ENCODE measurements at regions not wholly inside any gene's neighbourhood (a gene's known extent, or its start where the extent isn't known, plus 50 kb on each side); places are given as distances from the start of the nearest gene placed in this dataset.
"Not testable (repeated sequence)": the region's sequence is repeated elsewhere in the genome, so short reads cannot be mapped to it uniquely, and the experiment has no call there.

DNA sequence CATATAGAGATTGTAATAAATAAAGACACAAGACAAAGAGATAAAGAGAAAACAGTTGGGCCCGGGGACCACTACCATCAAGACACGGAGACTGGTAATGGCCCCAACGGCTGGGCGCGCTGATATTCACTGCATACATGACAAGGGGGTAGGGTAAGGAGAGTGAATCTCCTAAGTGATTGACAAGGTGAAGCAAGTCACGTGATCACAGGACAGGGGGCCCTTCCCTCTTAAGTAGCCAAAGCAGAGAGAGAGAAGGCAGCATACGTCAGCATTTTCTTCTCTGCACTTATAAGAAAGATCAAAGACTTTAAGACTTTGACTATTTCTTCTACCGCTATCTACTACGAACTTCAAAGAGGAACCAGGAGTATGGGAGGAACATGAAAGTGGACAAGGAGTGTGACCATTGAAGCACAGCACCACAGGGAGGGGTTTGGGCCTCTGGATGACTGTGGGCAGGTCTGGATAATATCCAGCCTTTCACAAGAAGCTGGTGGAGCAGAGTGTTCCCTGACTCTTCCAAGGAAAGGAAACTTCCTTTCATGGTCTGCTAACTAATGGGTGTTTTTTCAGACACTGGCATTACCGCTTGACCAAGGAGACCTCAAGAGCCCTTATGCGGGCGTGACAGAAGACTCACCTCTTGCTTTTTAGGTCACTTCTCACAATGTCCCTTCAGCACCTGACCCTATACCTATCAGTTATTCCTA, 75.6 kb downstream of the MRPL39 start:
- DNase-seq (ENCODE audit: extremely low read depth, low read depth): not testable (repeated sequence)

DNA sequence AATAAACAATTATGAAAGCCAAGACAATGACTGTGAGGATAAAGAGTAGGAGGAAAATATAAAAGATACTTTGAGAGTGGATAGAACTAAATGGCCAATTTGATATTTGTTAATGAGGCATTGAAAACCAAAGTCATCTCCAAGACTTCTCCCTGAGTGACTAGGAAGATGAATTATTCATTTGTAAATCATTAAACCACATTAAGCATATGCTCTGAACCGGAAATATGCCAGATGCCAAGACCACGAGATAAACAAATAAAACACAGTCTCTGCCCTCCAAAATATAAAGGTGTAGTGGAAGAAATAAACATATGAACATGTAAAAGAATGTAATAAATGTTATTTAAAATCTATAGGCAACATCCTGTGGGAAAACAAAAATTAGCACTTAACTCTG, 78.8 kb downstream of the MRPL39 start:
- no peak for DNase-seq (ENCODE audit: extremely low read depth, low read depth)

GRCh38 chr21:25518491-25518911, 88.8 kb downstream of the MRPL39 start:
- no peak for DNase-seq (ENCODE audit: extremely low read depth, low read depth)

- DNase-seq (ENCODE audit: extremely low read depth, low read depth): no peak
These were observed 91.5 kb downstream of the MRPL39 start for GRCh38 chr21:25515484-25516405.

- DNase-seq (ENCODE audit: extremely low read depth, low read depth): no peak
These were observed 93.5 kb downstream of the MRPL39 start for GRCh38 chr21:25513810-25514209.

DNA sequence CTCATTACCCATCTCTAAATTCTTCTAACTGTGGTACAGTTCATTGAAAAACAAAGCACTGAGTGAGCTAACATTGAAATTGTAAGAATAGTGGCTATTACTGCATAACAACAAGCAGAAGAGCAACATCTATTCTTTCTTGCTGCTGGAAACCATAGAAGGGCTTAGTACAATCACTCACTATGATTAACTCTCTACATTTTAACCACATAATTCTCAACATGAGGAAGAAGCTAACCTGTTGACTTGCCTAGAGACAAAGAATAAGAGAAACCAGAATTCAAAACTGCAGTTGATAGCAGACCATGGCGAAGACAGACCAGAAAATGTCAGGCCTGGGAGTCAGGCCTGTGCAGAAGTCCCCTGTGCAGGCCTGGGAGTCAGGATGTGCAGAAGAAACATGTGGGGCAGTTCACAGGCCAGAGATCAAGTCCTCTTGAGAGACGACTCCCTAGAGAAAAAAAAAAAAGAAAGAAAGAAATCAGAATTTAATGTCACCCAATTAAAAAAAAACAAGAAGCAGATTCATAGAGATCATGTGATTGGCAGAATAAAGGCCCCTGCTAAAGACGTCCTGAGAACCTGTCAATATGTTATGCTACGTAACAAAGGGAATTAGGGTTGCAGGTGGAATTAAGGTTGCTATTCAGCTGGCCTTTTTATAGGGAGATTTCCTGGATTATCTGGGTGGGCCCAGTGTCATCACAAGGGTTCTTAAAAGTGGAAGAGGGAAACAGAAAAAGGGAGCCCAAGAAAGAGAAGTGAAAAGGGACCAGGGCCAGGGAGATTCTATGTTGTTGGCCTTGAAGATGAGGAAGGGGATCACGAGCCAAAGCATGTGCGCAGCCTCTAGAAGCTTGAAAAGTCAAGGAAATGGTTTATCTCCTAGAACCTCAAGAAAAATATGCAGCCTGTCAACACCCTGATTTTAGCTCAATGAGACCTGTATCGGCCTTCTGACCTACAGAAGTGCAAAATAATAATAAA, 94.9 kb downstream of the MRPL39 start:
- DNase-seq (ENCODE audit: extremely low read depth, low read depth): no peak

GRCh38 chr21:25509862-25510261, 97.4 kb downstream of the MRPL39 start:
- DNase-seq (ENCODE audit: extremely low read depth, low read depth): no peak

DNA sequence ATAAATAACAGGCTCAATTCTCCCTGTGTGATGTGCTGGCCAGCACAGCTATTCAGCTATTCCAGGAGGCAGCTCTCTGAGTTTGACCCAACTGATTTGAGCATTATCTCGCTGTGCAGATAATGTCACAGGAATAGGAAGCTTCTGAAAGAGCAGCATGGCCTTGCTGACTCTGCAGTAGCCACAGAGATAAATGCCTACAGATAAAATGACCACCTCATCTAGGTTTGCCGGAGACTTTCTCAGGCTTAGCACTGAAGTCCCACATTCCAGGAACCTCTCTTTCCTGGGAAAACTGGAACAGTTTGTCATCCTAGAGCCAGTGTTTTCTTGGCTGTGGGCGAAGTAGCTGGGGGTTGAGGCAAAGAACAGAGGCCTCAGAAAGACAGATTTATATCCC, 98.9 kb downstream of the MRPL39 start:
- DNase-seq (ENCODE audit: extremely low read depth, low read depth): no peak

- no peak for DNase-seq (ENCODE audit: extremely low read depth, low read depth)
These were observed 99.8 kb downstream of the MRPL39 start for GRCh38 chr21:25507522-25507921.

GRCh38 chr21:25506887-25507286, 100.4 kb downstream of the MRPL39 start:
- DNase-seq (ENCODE audit: extremely low read depth, low read depth): peak; percentile 6

- DNase-seq (ENCODE audit: extremely low read depth, low read depth): no peak
These were observed 101.0 kb downstream of the MRPL39 start for GRCh38 chr21:25506261-25506660.

DNA sequence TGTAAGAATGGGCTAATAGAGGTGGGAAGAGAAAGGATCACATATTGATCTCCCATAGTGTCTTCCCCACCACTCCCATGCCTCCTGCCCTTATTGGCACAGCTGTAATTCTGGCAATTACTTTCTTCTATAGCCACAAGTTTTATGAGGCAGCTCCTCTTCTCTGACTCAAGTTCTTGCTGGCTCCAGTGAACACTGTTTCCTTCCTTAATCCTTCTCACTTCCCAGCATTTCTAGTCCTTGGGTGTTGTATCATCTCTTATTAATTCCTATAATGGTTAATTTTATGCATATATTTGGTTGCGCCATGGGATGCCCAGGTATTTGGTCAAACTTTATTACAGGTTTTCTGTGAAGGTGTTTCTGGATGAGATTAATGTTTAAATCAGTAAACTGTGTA, 103.3 kb downstream of the MRPL39 start:
- no peak for DNase-seq (ENCODE audit: extremely low read depth, low read depth)

DNA sequence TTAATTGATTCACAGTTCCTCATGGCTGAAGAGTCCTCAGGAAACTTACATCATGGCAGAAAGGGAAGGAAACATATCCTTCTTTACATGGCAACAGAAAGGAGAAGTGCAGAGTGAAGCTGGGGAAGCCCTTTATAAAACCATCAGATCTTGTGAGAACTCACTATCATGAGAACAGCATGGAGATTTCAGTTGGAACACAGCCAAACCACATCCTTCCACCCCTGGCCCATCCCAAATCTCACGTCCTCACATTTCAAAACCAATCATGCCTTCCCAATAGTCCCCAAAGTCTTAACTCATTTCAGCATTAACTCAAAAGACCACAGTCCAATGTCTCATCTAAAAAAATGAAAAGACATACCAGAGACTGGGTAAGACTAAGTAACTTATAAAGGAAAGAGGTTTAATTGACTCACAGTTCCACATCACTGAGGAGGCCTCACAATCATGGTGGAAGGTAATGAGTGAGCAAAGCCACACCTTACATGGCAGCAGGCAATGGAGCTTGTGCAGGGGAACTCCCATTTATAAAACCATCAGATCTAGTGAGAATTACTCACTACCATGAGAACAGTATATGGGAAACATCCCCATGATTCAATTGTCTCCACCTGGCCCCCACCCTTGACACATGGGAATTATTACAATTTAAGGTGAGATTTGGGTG, 105.2 kb downstream of the MRPL39 start:
- DNase-seq (ENCODE audit: extremely low read depth, low read depth): no peak

DNA sequence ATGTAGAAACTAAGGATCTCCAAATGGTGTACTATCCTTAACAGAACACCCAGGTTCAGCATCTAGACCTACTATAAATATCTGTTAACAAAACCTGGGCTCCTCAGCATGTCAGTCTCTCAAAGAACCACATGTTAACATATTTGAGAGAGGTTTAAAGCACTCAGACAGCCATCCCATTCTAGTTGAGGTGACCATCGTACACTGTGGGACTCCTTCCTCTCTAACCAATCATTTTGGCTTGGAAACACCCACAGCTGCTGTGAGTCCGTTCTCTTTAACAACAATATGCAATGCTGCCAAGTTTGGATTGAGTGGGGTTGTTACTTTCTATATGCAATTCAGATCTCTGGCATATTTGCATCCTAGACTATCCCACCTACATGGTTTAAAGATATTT, 105.8 kb downstream of the MRPL39 start:
- DNase-seq (ENCODE audit: extremely low read depth, low read depth): no peak

DNA sequence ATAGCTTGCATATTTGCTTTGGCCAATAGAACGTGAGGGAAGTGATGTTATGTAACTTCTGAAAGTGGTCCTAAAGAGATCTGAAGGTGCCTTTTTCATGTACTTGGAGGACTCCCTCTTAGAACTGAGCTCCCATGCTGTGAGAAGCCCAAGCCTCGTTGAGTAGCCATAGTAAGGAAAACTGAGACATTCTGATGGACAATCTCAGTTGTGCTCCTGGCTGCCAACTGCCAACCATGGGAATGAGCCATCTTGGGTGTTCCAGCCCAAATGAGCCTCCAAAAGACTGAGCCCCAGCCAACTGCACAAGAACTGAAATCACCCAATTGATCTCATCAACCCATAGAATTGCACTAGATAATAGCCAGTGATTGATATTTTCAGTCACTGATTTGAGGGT, 106.7 kb downstream of the MRPL39 start:
- DNase-seq (ENCODE audit: extremely low read depth, low read depth): no peak

DNA sequence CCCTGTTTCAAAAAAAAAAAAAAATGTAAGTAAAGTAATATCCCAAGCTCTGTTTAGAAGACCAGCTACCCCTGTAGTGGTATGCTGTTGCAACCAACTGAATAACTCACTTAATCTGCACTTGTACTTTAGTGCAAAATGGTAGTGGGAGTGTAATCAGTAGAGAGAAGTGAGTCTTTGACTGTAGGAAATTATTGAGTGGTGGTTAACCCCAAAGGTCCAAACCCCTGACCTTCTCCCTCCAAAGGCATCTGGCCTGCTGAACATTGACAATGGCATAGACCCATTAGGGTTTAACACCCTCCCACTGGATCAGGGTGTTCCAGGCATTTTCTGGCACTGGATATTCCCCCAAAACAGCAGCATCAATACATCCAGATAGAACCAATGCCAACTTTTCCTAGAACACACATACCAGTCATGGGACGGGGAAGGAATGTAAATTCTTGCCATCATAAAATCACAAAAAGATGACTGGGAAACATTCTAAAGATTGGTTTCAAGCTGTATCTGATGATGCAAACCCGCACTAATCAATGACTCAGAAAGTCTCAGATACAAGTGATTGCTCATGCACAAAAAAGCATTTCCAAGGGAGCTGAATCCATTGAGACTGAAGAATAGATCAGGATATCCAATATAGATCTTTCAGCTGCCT, 110.3 kb downstream of the MRPL39 start:
- DNase-seq (ENCODE audit: extremely low read depth, low read depth): no peak

- no peak for DNase-seq (ENCODE audit: extremely low read depth, low read depth)
These were observed 112.5 kb downstream of the MRPL39 start for GRCh38 chr21:25494804-25495203.

- no peak for DNase-seq (ENCODE audit: extremely low read depth, low read depth)
These were observed 113.6 kb downstream of the MRPL39 start for GRCh38 chr21:25493722-25494121.

GRCh38 chr21:25491267-25491666, 116.0 kb downstream of the MRPL39 start:
- DNase-seq (ENCODE audit: extremely low read depth, low read depth): no peak

DNA sequence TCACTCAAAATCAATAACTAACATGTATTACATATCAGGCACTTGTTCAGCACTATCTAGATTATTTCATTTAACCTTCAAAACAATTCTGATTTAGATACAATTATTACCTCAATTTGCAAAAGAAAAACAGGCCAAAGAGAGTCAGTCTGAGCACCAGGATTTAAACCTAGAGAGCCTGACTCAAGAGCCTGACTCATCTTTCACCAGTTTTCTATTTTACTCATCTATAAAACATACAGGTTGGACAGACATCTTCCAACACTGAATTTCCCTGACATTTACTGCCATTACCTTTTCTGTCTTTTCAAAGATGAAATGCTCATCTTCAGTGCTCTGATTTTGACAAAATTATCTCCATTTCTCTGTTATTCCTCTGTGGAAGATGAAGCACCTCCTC, 116.5 kb downstream of the MRPL39 start:
- no peak for DNase-seq (ENCODE audit: extremely low read depth, low read depth)
